GM21786 (cell line): ENCODE measurements at regions not wholly inside any gene's neighbourhood (a gene's known extent, or its start where the extent isn't known, plus 50 kb on each side); places are given as distances from the start of the nearest gene placed in this dataset.

ENCODE experiments used
- ATAC-seq: cut with Tn5 transposase; IDR thresholded peaks from one replicate; pipeline ENCODE4 v1.9.1; 2021; ENCODE audit not compliant: unreplicated experiment

DNA sequence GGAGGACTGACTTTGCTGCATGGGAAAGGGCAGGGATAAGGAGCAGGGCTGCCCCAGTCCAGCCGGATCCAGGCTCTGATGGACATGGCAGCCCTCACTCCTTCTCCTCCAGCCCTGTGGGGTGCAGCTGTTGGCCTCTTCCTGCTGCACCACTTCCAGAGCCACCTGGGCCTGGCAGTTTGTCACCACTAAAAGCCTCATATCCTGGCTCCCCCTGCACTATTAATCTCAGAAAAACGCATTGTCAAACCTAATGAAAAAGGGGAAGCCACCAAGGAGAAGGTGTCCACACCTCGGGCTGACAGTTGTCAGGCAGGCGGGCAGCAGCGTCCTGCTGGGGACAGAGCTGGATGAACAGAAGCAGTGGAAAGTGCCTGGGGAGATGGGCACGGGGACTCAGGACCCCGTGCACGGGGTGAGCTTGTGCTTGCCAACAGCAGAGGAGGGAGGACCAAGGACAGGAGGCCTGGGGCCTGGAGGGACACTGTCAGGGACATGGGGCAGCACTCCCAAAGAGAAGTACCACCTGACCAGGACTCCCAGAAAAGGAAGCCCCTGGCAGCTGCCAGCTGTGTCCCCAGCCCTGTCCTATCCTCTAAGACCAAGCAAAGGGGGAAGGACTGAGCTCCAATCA, 151.1 kb upstream of the TSHZ3 start:
- no peak for ATAC-seq

DNA sequence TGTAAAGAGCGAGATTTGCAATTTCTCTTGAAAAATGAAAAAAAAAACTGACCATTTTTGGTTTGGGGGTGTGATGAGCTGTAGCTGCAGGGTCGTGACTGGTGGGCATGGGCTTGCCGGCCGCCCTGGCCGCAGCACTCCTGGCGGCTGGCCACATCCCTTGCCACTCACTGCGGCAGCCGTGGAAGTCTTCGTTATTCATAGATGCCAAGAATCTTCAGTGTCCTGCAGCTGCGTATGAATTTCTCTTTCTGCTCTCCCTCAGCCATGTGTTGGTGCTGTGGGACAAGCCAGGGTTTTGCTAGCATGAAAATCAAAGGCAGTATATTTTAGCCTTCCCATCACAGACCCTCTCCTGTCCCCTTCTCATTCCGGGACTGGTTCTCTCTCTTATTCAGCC, 151.7 kb upstream of the TSHZ3 start:
- no peak for ATAC-seq

DNA sequence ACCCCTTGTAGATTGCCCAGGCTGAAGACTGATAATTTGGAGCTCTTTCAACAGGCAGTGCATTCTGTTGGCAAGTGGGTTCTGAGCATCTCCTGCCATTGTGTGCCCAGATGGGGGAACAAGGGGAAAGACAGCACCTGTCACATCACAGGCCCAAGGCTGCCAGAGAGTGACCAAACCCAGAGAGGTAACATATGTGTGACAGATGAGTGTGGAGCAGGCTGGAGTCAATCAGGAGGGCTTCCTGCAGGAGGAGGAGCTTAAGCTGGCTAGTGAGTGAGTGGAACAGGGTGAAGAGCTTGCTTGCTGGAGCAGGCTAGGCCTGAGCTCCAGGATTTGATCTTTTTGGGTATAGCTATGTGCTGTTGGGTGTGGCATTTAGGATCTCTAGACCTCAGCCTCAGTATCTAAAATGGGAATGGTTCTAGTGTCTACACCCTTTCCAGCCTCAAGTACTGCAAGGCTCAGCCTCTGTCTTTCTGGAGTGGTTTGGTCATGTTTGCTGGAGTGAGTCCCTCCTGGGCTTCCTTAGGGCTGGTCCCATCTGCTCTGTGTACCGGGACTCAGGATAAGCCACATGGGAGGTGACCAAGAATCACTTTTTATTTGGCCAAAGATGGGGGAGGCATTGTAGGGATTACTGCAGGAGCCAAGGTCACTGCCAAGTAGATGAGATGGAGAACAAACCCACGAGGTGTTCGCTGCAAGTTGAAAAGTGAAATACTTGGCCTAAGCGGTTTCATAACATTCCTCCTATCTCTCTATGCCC, 152.4 kb upstream of the TSHZ3 start:
- ATAC-seq: no peak

DNA sequence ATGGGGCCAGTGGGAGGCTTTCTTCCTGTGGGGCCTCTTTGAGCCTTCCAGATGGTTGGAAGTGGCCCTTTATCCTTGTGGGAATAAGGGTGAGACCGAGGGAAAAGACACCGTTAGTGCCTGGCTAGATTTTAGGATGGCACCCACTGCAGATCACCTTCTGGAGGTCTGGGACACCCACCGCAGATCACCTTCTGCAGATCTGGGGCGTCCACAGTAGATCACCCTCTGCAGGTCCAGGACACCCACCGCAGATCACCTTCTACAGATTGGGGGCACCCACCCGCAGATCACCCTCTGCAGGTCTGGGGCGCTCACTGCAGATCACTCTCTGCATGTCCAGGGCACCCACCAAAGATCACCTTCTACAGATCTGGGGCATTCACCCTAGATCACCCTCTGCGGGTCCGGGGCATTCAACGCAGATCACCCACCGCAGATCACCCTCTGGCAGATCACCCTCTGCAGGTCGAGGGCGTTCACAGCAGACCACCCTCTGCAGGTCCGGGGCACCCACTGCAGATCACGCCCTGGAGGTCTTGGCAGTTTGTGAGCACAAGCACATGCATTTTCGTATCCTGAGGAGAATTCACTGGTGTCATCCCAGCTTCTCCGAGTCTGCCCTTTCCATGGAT, 153.4 kb upstream of the TSHZ3 start:
- ATAC-seq: no peak

DNA sequence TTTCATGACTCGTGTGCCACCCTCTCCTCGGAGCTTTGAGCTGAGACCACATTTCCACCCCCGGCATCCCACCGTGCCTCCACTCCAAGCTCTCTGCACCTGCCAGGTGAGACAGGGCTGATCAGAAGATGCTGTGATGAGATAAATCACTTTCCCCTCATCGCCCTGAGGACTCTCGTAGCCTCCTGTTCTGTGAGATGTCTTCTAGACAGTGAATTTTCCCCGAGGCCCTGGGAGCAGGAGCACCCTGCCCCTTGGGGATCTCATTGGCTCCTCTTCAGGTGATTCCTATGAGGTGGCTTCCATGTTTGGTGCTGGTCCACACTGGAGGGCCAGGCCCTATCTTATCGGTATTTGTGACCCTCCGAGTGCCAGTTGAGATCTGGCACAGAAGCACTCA, 154.0 kb upstream of the TSHZ3 start:
- no peak for ATAC-seq

DNA sequence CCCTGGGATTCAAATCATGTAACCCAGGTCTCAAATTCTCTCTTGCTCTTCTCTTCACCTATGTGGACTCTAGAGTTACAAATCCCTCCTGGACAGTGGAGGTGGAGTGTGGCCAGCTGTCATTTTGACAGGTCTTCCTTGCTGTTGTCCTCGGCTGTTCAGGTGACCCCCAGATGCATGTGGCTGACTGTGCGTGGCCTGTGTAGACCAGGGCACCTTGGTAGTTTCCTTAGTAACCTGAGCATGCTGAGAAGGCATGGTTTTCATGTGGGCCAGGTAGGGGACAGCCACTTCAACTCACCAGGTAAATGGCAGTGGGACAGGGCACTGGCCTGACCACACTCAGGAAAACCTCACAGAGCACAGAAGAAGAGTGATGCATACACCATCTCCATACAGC, 155.0 kb upstream of the TSHZ3 start:
- no peak for ATAC-seq

DNA sequence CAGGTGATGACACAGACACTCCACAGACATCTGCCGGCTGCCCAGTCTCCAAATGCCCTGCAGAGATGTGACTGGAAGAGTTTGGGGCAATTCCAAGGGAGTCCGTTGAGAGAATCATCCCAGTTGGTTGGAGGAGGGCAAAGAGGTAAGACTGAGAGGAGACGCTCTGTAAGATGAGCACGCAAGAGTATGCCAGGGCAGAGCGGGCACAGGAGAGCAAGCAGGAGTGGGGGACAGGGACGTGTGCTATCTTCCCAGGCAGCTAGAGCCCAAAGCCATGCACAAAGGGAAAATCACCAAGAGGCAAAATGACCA, 156.3 kb upstream of the TSHZ3 start:
- ATAC-seq: no peak

DNA sequence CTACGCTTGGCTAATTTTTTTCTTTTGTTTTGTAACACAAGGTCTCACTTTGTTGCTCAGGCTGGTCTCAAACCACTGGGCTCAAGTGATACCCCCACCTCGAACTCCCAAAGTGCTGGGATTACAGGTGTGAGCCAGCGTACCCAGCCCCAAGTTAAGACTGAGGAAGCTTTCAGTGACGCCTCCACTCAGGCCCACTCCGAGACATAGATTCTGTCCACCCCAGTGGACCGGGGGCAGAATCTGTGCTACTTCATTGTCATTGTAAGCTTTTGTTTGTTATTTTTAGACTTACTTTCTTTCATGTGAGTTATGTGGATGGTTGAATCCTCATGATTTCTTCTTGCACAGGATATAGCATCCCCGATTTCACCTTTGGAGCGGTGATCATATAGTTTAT, 156.9 kb upstream of the TSHZ3 start:
- no peak for ATAC-seq

DNA sequence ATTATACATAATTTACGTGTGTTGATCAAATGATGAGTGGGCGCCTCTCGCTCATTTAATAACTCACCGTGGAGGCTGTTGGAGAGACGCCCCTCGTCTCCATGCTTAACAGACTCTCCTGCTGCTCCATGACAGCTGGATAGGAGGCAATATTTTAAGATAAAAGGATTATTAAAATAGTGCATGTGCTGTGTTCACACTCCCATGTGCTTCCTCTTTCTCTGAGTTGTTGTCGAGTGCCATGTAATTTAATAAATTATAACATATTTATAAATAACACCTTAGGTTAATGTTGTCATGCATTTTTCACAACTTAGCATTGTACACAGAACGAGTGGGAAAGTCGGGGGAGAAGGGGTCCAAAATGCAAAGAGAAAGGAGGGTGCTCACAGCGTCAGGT, 161.4 kb upstream of the TSHZ3 start:
- no peak for ATAC-seq

DNA sequence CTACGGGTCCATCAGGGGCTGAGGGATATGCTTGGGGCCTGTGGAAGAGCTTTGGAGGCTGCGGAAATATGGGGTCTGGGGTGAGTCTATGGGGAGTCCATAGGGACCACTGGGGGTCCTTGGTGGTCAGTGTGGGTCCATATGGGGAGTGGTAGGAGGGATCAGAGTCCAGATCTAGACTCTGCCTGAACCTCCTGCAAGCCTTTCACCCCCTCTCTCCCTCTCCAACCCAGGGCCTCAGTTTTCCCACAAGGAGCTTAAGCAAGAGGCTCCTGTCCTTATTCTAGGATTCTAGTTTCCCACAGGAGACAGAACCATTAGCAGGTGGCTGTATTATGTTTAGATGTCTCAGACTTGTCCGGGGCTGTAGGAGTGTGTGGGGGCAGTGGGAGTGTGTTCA, 161.9 kb upstream of the TSHZ3 start:
- ATAC-seq: no peak

DNA sequence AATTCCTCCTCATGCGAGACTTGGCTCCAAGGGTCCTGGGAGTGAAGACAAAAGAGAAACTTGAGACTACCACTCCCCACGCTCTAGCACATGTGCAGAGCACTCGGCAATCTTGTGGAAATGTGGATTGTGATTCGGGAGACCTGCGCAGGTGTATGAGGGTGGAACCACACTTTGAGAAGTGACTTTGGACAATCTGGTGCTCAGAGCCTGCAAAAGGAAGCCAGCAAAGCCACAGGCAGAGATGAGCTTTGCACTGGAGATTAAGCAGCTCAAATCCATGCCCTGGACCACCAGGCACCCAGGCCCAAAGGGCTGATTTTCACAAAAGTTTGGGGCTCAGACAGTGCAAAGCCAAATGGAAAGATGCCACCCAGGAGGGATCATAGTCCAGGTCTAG, 162.5 kb upstream of the TSHZ3 start:
- no peak for ATAC-seq

DNA sequence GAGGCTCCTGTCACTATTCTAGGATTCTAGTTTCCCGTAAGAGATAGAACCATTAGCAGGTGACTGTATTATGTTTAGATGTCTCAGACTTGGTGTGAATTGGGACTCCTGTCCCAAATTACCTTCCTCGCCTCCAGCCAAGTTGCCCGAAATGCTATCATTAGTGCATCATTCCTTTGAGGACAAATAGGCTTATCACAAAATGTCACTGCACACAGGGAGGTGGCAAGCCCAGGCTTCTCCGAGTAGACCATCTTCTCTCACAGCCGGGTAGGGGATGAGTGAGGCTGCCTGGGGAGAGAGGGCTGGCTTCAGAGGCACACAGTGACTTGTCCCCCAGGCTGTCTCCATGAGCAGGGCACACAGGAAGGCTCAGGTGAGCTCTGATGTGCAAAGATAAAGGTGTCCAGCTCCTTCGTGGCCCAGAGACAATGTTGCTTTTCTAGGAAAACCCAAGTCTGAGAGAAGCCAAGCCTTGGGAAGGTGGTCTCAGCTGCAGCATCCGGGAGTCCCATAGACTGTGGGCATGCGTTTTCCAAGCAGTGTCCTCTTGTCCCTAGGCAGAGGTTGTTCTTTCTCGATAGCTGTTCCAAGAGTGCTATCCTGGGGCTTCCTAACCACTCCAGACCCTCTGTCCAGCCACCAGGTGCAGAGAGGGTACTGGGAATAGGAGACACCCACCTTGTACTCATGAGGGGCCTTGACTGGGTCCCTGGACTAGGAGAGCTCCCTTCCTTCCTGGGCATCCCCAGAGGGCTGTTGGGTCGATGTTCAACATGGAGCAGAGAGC, 163.1 kb upstream of the TSHZ3 start:
- no peak for ATAC-seq

DNA sequence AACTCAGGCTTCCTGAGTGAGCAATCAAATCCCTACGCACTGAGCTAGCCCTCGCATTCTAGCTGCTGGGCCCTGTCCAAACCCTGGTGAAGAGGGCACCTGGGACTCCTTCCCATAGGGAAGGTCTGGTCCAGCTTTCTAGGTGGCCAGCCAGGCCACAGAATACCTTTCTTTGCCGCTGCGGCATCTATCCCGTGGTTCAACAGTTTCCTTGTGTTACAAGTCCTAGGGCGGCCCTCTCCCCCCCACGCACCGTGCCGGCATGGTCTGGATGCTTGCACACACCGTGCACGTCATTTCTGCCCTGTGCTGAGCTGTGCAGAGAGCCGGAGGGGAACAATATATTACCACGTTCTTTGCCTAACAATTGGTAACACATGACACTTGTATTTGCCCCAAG, 164.6 kb upstream of the TSHZ3 start:
- no peak for ATAC-seq

DNA sequence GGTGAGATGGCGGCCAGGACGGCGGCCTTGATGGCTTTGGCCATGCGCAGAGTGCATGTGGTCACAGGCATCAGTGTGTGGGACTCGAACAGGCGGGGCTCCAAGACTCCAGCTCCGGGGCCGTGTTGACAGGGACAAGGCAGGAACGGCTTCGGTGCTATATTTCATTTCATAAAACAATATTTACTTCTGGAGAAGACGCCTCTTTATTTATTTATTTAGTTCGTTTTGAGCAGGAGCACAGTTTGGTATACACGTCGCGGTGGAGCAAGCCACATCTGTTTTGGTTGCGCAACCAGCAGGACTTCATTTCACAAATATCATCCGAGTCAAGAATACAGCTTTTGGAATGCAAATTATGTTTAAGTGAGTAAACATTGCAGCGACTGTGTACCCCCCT, 166.7 kb upstream of the TSHZ3 start:
- no peak for ATAC-seq

DNA sequence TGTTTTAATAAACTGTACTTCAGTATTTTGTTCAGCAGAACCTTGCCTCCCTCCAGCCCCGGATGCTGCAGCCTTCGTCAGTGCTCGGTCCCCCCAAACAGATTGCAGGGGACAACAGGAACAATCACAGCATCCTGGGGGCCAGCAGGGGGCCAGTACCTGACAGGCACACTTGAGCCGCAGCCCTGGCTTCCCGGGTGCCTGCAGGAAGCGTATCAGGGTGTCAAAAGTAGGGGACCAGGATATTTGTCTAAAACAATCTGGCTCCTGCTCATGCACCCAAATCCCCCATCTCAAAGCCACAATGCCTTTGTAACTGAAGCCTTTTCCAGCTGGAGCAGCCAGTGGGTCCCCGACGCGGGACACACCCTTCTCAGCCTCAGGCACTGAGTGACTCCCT, 167.5 kb upstream of the TSHZ3 start:
- no peak for ATAC-seq

DNA sequence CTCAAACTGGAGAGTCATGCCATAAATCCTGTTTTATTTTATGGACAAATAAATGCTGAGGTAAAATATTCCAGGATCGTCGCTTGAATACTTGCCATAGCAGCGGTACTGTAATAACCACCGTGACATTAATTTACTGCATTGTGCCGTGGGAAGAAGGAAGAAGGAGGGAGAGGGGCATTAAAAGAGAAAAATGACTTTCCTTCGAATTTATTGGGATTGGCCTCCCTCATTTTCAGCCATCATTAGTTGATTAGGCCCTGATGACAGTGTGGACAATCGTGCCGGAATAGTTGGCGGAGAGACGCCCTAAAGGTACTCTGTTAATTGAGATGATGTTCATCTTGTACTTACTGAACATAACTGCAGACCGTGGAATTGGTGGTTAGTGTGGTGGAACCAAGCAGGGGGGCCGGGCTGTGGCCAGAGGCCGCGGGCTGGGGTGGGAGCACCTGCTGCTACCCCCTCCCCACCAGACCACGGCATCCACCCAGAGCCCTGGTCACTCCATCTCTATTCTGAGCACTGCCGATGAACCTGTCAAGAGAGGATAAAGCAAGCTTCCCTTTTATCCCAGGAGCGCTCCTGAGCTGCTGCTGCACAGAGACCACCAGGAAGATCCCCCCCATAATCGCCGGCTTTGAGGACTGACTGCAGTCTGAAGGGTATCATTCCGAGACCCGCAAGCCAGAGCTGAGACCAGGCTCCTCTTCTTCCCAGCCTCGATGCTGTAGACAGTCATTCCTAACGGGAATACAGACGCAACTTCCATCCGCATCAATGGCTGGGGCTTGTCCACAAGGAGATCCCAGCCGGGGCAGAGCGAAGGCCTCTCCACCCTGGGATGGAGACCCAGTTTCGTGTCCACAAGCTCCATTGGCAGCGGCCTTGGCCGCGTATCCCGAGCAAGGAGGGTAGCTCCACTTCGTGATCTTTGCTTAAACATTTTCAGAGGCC, 168.3 kb upstream of the TSHZ3 start:
- ATAC-seq: no peak

DNA sequence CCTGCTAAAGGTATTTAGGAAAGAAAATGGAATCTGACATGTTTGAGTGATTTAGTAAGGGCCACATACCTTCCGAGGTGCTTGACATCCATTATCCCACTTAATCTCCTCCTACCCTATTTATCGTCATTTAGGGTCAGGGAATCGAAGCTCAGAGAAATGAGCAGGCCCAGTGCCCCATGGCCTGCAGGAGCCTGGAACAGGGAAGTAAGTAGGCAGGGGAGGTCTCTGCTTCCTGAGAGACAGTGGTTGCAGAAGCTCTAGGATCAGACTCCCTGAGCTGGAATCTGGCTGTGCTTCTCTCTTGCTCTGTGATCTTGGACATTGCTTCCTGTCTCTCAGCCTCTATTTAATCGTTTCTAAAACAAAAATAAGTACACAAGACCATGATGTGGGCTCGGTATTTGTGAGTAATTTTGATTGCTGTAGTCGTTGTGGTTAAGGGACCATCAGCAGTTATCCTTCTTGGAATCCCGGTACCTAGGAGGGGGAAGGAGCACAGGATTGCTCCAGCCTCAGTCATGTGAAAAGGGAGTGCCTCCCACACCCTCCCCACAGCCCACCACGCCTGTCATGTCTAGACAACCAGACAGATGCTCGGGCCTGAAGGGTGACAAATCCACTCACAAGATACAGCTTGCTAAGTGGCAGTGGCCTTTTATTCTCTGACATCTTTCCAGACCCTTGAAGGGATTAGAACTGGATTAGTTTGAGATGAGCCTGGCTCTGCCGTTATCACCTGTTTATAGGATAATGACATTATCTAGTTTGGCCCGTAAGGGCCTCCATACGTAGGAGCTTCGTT, 169.2 kb upstream of the TSHZ3 start:
- no peak for ATAC-seq

DNA sequence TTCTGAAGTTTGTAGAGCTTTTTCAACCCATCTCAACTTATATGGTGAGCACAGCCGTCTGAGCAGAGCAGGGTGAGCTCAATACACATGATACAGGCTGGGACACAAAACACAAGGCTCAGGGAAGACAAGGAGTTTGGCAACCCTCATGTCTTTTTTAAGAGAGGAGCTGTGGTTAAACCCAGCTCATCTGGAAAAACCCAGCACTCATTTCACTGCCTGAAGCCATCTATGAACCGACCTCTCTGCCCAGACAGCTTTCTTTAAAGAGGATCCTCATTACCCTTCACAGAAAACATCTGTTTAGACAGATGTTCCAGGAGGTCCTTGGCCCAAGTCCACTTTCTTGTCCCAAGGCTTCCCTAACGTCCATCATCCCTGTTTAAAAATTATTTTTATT, 170.0 kb upstream of the TSHZ3 start:
- ATAC-seq: no peak

DNA sequence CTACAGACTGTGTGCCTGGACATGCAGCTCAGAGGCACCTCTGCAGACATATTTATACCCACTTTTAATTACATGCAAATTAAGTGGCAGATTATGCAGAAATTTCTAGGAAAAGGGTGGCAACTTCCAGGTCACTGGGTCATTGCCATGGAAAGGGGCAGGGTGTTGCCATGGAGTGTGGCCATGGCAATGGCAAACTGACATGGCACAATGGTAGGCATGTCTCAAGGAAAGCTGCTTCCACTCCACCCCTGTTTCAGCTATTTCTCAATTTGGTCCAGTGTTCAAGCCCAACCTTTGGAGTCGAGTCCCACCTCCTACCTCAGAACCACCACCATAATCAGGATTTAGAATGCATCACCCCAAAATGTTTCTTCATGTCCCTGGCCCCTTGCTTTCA, 170.7 kb upstream of the TSHZ3 start:
- no peak for ATAC-seq

DNA sequence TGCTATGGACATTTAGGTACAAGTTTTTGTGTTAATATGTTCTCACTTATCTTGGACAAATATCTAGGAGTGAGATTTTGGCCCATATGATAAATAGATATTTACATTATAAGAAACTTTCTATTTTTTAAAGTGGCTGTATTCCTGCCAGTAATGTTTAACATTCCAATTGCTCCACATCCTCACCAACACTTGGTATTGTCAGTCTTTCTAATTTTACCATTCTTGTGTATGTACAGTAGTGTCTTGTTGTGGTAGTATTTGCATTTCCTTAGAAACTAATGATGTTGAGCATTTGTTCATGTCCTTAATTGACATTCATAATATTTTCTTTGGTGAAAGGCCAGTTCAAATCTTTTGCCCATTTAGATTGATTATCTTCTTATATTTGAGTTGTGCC, 171.4 kb upstream of the TSHZ3 start:
- ATAC-seq: no peak
